ENCODE measurements at regions not wholly inside any gene's neighbourhood (a gene's known extent, or its start where the extent isn't known, plus 50 kb on each side); places are given as distances from the start of the nearest gene placed in this dataset.

GRCh38 chr9:108160039-108160438 is 670.5 kb upstream of the KLF4 start:
- H3K27ac ChIP-seq (ENCODE audit: low read depth, low read length) = no peak overlapping the region
- no peaks in the 10 kb centered on the region for H3K27me3 ChIP-seq (ENCODE audit: insufficient read depth, low read length)
- no peak overlapping the region for H2AFZ ChIP-seq (ENCODE audit: low read depth, low read length, poor library complexity, severe bottlenecking)
- RAD21 ChIA-PET (ENCODE audit: low non-redundant PET in 1 of 2, low total read pairs in 2 of 2, uncharacterized antibody in 2 of 2, unreplicated experiment in 2 of 2) = no interaction called here
- CTCF ChIA-PET = no interaction called here
- H3K4me1 ChIP-seq (ENCODE audit: control insufficient read depth in 1 of 2, insufficient read depth in 2 of 2, low read length in 2 of 2) = peaks cover 0 to 28% of the 10 kb centered on the region in 2 experiments; a peak in 2 of 4 replicates
- no peaks in the 10 kb centered on the region for H3K9me2 ChIP-seq (ENCODE audit: insufficient read depth)
- no peaks in the 10 kb centered on the region for H4K20me1 ChIP-seq (ENCODE audit: insufficient read depth)
- BruUV-seq (replicated peaks) = no TSS peak
- TF ChIP-seq POLR2AphosphoS5 (IDR thresholded peaks at IDR 0.05; ENCODE audit: low read depth, low read length) (no peak), TCF7L2 (IDR thresholded peaks at IDR 0.05; ENCODE audit: borderline replicate concordance, extremely low read depth, insufficient read depth, insufficient read length) (no peak), CEBPB (IDR thresholded peaks at IDR 0.05; ENCODE audit: low read depth) (no peak), MAX (IDR thresholded peaks at IDR 0.05) (no peak), POLR2A (IDR thresholded peaks at IDR 0.05; ENCODE audit: borderline replicate concordance, extremely low read depth, insufficient read depth, insufficient read length) (no peak), ELF1 (IDR thresholded peaks at IDR 0.05; ENCODE audit: borderline replicate concordance, low read depth) (no peak), SRF (IDR thresholded peaks at IDR 0.05; ENCODE audit: low read depth) (no peak), FOSL1 (IDR thresholded peaks at IDR 0.05; ENCODE audit: low read depth) (no peak), SIN3A (IDR thresholded peaks at IDR 0.05; ENCODE audit: low read depth) (no peak), ZNF274 (IDR thresholded peaks at IDR 0.05; ENCODE audit: low read depth, low read length) (no peak), ZFX (IDR thresholded peaks at IDR 0.05) (no peak)
- TF ChIP-seq, protein P1, sequence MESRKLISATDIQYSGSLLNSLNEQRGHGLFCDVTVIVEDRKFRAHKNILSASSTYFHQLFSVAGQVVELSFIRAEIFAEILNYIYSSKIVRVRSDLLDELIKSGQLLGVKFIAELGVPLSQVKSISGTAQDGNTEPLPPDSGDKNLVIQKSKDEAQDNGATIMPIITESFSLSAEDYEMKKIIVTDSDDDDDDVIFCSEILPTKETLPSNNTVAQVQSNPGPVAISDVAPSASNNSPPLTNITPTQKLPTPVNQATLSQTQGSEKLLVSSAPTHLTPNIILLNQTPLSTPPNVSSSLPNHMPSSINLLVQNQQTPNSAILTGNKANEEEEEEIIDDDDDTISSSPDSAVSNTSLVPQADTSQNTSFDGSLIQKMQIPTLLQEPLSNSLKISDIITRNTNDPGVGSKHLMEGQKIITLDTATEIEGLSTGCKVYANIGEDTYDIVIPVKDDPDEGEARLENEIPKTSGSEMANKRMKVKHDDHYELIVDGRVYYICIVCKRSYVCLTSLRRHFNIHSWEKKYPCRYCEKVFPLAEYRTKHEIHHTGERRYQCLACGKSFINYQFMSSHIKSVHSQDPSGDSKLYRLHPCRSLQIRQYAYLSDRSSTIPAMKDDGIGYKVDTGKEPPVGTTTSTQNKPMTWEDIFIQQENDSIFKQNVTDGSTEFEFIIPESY (IDR thresholded peaks at IDR 0.05; ENCODE audit: extremely low read depth, insufficient replicate concordance, low read length) = no peak
- TF ChIP-seq, protein P2, sequence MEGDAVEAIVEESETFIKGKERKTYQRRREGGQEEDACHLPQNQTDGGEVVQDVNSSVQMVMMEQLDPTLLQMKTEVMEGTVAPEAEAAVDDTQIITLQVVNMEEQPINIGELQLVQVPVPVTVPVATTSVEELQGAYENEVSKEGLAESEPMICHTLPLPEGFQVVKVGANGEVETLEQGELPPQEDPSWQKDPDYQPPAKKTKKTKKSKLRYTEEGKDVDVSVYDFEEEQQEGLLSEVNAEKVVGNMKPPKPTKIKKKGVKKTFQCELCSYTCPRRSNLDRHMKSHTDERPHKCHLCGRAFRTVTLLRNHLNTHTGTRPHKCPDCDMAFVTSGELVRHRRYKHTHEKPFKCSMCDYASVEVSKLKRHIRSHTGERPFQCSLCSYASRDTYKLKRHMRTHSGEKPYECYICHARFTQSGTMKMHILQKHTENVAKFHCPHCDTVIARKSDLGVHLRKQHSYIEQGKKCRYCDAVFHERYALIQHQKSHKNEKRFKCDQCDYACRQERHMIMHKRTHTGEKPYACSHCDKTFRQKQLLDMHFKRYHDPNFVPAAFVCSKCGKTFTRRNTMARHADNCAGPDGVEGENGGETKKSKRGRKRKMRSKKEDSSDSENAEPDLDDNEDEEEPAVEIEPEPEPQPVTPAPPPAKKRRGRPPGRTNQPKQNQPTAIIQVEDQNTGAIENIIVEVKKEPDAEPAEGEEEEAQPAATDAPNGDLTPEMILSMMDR (IDR thresholded peaks at IDR 0.05 in 2 of 3, conservative IDR thresholded peaks at IDR 0.05 in 1 of 3; ENCODE audit: borderline replicate concordance in 1 of 3, insufficient read depth in 1 of 3, low read depth in 2 of 3, low read length in 2 of 3) = no peak
- H3K9me3 ChIP-seq (ENCODE audit: control insufficient read depth in 1 of 2, insufficient read depth in 1 of 2, low read depth in 1 of 2, low read length in 2 of 2) = no peaks in the 10 kb centered on the region
- ATAC-seq (no peak), DNase-seq (ENCODE audit: low read depth, low spot score) (no peak)
- POLR2A ChIA-PET = interaction anchor here (0.5 kb wide), 1 partner anchor 1547 kb away, joined by 3 read pairs; no protein-coding TSS in a partner anchor
- no peak overlapping the region for H3K4me3 ChIP-seq (replicated peaks in 1 of 2; ENCODE audit: low read depth in 1 of 2, low read length in 2 of 2)
- no peak overlapping the region for H3K4me2 ChIP-seq (ENCODE audit: low read length)
- no peaks in the 10 kb centered on the region for H3K36me3 ChIP-seq (ENCODE audit: control insufficient read depth in 1 of 2, insufficient read depth in 2 of 2, low read length in 2 of 2)
- H3K9ac ChIP-seq (ENCODE audit: low read length) = no peak overlapping the region
- intact Hi-C loops (cut with micrococcal nuclease) = no loop called here
- H3K79me2 ChIP-seq (ENCODE audit: insufficient read depth, low read length) = no peaks in the 10 kb centered on the region

All from HCT116 (cell line).